ENCODE measurements at regions not wholly inside any gene's neighbourhood (a gene's known extent, or its start where the extent isn't known, plus 50 kb on each side); places are given as distances from the start of the nearest gene placed in this dataset.

DNA sequence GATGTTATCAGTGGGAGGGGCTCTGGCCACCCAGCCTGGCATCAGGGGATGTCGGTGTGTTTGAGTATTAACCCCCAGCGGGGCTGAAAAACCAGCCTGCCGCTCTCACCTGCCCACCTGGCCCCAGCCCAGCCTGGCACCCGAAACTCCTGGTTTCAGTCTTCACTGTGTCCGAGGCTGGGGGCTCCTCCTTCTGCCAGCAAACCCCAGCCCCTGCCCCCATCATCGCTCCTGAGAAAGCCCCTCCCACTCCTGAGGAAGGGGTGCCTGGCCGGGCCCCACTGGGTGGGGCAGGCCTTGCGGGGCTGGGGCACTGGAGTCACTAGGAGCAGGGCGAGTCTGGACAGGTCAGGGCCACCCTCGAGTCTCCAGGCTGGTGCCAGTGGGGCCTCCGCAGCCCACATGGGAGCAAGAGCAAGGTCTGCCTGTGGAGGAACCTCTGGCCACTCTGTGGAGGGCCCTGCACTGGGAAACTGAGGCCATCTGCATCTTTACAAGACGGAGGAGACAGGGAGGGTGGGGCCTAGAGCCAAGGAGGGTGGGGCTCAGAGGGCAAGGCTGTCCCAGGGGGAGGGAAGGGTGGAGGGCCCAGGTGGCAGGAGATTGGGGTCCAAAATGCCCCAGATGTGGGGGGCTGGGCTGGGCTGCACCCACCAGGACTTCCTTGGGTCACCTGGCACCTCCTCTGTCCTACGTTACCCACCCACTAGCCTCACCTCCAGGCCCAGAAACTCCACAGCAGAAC lies 51.5 kb upstream of the NOTCH1 start:
- no peak overlapping the region for H3K4me3 ChIP-seq (ENCODE audit: low read depth in 2 of 2, low read length in 2 of 2)
- ATAC-seq (no peak), DNase-seq (ENCODE audit: low read depth, low spot score) (no peak)
- TF ChIP-seq SIN3A (IDR thresholded peaks at IDR 0.05; ENCODE audit: borderline replicate concordance, insufficient read depth, low read depth, low read length) (no peak), POLR2AphosphoS5 (IDR thresholded peaks at IDR 0.05; ENCODE audit: low read depth, low read length) (no peak), TCF7L2 (IDR thresholded peaks at IDR 0.05; ENCODE audit: low read depth, low read length) (no peak)
- TF ChIP-seq, protein P1, sequence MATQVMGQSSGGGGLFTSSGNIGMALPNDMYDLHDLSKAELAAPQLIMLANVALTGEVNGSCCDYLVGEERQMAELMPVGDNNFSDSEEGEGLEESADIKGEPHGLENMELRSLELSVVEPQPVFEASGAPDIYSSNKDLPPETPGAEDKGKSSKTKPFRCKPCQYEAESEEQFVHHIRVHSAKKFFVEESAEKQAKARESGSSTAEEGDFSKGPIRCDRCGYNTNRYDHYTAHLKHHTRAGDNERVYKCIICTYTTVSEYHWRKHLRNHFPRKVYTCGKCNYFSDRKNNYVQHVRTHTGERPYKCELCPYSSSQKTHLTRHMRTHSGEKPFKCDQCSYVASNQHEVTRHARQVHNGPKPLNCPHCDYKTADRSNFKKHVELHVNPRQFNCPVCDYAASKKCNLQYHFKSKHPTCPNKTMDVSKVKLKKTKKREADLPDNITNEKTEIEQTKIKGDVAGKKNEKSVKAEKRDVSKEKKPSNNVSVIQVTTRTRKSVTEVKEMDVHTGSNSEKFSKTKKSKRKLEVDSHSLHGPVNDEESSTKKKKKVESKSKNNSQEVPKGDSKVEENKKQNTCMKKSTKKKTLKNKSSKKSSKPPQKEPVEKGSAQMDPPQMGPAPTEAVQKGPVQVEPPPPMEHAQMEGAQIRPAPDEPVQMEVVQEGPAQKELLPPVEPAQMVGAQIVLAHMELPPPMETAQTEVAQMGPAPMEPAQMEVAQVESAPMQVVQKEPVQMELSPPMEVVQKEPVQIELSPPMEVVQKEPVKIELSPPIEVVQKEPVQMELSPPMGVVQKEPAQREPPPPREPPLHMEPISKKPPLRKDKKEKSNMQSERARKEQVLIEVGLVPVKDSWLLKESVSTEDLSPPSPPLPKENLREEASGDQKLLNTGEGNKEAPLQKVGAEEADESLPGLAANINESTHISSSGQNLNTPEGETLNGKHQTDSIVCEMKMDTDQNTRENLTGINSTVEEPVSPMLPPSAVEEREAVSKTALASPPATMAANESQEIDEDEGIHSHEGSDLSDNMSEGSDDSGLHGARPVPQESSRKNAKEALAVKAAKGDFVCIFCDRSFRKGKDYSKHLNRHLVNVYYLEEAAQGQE (IDR thresholded peaks at IDR 0.05; ENCODE audit: insufficient read depth in 1 of 2, low read depth in 2 of 2, low read length in 1 of 2): no peak
- TF ChIP-seq, protein P2, sequence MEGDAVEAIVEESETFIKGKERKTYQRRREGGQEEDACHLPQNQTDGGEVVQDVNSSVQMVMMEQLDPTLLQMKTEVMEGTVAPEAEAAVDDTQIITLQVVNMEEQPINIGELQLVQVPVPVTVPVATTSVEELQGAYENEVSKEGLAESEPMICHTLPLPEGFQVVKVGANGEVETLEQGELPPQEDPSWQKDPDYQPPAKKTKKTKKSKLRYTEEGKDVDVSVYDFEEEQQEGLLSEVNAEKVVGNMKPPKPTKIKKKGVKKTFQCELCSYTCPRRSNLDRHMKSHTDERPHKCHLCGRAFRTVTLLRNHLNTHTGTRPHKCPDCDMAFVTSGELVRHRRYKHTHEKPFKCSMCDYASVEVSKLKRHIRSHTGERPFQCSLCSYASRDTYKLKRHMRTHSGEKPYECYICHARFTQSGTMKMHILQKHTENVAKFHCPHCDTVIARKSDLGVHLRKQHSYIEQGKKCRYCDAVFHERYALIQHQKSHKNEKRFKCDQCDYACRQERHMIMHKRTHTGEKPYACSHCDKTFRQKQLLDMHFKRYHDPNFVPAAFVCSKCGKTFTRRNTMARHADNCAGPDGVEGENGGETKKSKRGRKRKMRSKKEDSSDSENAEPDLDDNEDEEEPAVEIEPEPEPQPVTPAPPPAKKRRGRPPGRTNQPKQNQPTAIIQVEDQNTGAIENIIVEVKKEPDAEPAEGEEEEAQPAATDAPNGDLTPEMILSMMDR (IDR thresholded peaks at IDR 0.05): no peak
- no TSS peak for BruUV-seq (replicated peaks)
- in situ Hi-C loops (cut with HindIII; ENCODE audit: low pct_unique_long_range_greater_than_20kb, low sequenced_read_pairs): no loop called here
- intact Hi-C loops (cut with micrococcal nuclease; ENCODE audit: unreplicated experiment): no loop called here
- ChIA-PET POLR2A (no interaction called here), CTCF (interaction anchor here (0.6 kb wide), 1 partner anchor 109 kb away, joined by 5 read pairs; no protein-coding TSS in a partner anchor)
- H3K4me1 ChIP-seq (ENCODE audit: control insufficient read depth, insufficient read depth, low read length): no peaks in the 10 kb centered on the region
- no peaks in the 10 kb centered on the region for H3K36me3 ChIP-seq (ENCODE audit: control insufficient read depth, insufficient read depth, low read length)
- H3K27me3 ChIP-seq (ENCODE audit: control insufficient read depth, insufficient read depth, low read length): no peaks in the 10 kb centered on the region
- H3K27ac ChIP-seq (ENCODE audit: low read length): no peak overlapping the region
- no peaks in the 10 kb centered on the region for H3K9me3 ChIP-seq (ENCODE audit: control insufficient read depth, insufficient read depth, low read depth, low read length)

DNA sequence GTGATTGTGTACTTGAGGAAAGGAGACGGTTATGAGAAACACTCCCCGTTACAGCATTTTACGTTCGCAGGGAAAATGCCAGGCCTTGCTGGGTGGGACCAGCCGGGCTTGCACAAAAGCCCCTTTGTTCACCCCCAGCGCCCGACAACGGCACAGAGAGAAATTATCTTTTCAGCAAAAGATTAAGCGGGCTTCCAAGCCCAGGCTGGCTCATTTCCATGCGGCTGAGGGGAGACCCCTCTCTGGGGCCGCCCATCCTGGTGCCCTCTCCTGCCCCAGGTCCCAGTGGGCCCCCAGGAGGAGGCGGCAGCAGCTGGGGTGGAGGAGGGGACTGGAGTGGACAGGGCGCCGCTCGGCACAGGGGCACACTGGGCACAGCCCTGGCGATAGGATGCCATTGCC lies 50.8 kb upstream of the NOTCH1 start:
- in situ Hi-C loops (cut with HindIII; ENCODE audit: low pct_unique_long_range_greater_than_20kb, low sequenced_read_pairs): no loop called here
- DNase-seq (ENCODE audit: low read depth, low spot score): no peak
- Histone ChIP-seq H3K4me3 (ENCODE audit: low read depth in 2 of 2, low read length in 2 of 2) (no peak overlapping the region), H3K9me3 (ENCODE audit: control insufficient read depth, insufficient read depth, low read depth, low read length) (no peaks in the 10 kb centered on the region), H3K27me3 (ENCODE audit: control insufficient read depth, insufficient read depth, low read length) (no peaks in the 10 kb centered on the region), H3K27ac (ENCODE audit: low read length) (no peak overlapping the region), H3K36me3 (ENCODE audit: control insufficient read depth, insufficient read depth, low read length) (no peaks in the 10 kb centered on the region), H3K4me1 (ENCODE audit: control insufficient read depth, insufficient read depth, low read length) (no peaks in the 10 kb centered on the region)
- POLR2A ChIA-PET: no interaction called here
- intact Hi-C loops (cut with micrococcal nuclease; ENCODE audit: unreplicated experiment): no loop called here
- no peak for ATAC-seq
- TF ChIP-seq, protein P2 (IDR thresholded peaks at IDR 0.05): no peak
- TF ChIP-seq POLR2AphosphoS5 (IDR thresholded peaks at IDR 0.05; ENCODE audit: low read depth, low read length) (no peak), TCF7L2 (IDR thresholded peaks at IDR 0.05; ENCODE audit: low read depth, low read length) (no peak), SIN3A (IDR thresholded peaks at IDR 0.05; ENCODE audit: borderline replicate concordance, insufficient read depth, low read depth, low read length) (no peak)
- TF ChIP-seq, protein P1 (IDR thresholded peaks at IDR 0.05; ENCODE audit: insufficient read depth in 1 of 2, low read depth in 2 of 2, low read length in 1 of 2): no peak
- no TSS peak for BruUV-seq (replicated peaks)
- CTCF ChIA-PET: no interaction called here

Measured in Panc1 (cell line).